Effector memory CD4-positive, alpha-beta T cell (primary cell): ENCODE measurements at regions not wholly inside any gene's neighbourhood (a gene's known extent, or its start where the extent isn't known, plus 50 kb on each side); places are given as distances from the start of the nearest gene placed in this dataset.

Experiments
- DNase-seq, 3 donors: peaks; one replicate each; pipeline ENCODE4 v3.0.0-alpha.2; 2020
- H3K27ac ChIP-seq: 2 replicates; pipeline ENCODE4 v1.7.0; 2013; ENCODE audit warnings: mild to moderate bottlenecking, low read length, moderate library complexity; ENCODE audit not compliant: insufficient read depth, poor library complexity, severe bottlenecking
- H3K27me3 ChIP-seq: replicated peaks from 2 replicates; pipeline ENCODE4 v1.7.0; 2013; ENCODE audit warnings: mild to moderate bottlenecking, low read length; ENCODE audit not compliant: insufficient read depth, control insufficient read depth, poor library complexity, severe bottlenecking
- H3K36me3 ChIP-seq: 2 replicates; pipeline ENCODE4 v1.7.0; 2013; ENCODE audit warnings: mild to moderate bottlenecking, low read length, moderate library complexity; ENCODE audit not compliant: control insufficient read depth, insufficient read depth
- H3K4me1 ChIP-seq: 2 replicates; pipeline ENCODE4 v1.7.0; 2013; ENCODE audit warnings: low read length, mild to moderate bottlenecking; ENCODE audit not compliant: control insufficient read depth, insufficient read depth, poor library complexity, severe bottlenecking
- H3K4me3 ChIP-seq: 2 replicates; pipeline ENCODE4 v1.7.0; 2013; ENCODE audit warnings: low read length, low read depth, mild to moderate bottlenecking; ENCODE audit not compliant: insufficient read depth, poor library complexity, severe bottlenecking
- H3K9me3 ChIP-seq: 2 replicates; pipeline ENCODE4 v1.7.0; 2013; ENCODE audit warnings: mild to moderate bottlenecking, low read length, moderate library complexity; ENCODE audit not compliant: control insufficient read depth

DNA sequence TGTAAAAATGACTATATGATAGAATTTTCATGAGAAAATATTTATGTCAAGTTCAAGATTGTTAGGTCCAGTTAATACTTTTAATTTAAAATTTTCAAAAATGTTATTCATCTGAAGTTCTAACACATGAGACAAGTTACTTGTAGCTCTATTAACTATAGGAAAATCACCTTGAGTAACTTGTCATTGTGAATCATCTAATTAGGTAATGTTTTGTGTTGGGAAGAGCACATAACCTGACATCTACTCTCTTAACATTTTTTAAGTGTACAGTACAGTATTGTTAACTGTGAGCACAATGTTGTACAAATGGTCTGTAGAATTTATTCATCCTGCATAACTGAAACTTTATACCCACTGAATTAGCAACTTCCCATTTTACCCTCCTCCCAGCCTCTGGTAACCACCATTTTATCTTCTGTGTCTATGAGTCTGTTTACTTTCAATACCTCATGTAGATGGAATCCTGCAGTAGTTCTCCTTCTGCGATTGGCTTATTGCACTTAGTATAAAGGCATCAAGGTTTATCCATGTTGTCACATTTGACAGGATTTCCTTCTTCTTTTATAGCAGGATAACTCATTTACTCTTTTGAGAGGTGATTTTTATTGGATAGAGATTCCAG is 54.6 kb downstream of the ARL4A start:
- Histone ChIP-seq H3K27me3 (no peaks in the 10 kb centered on the region), H3K36me3 (no peaks in the 10 kb centered on the region), H3K4me3 (no peak overlapping the region), H3K4me1 (no peaks in the 10 kb centered on the region), H3K9me3 (no peaks in the 10 kb centered on the region), H3K27ac (no peak overlapping the region)
- DNase-seq, result no peak

DNA sequence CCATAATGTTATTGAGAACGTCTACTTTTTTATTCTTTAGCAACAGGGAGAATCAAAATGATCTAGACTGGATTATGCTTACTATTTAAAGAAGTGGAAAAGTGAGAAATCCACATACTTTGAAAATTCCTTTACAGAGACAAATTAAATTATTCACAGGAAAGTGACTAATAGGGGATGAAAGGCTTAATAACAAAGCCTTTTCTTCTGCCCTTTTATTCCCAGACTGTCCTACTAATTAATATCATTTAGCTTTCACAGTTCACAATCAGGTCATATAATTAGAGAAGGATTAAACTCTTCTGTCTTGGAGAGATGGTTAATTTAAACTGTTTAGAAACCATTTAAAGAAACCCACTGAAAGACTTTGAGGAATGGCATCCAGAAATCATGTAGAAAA is 58.8 kb downstream of the ARL4A start:
- DNase-seq, result no peak
- no peaks in the 10 kb centered on the region for H3K36me3 ChIP-seq
- H3K27me3 ChIP-seq, result no peaks in the 10 kb centered on the region
- H3K27ac ChIP-seq, result no peak overlapping the region
- H3K4me3 ChIP-seq, result no peak overlapping the region
- H3K4me1 ChIP-seq, result no peaks in the 10 kb centered on the region
- H3K9me3 ChIP-seq, result no peaks in the 10 kb centered on the region

- Histone ChIP-seq H3K4me3 (no peak overlapping the region), H3K4me1 (no peaks in the 10 kb centered on the region), H3K27ac (no peak overlapping the region), H3K27me3 (no peaks in the 10 kb centered on the region), H3K36me3 (no peaks in the 10 kb centered on the region), H3K9me3 (no peaks in the 10 kb centered on the region)
- no peak for DNase-seq
Observed at GRCh38 chr7:12747687-12748306, 60.4 kb downstream of the ARL4A start.

GRCh38 chr7:12749069-12749468 is 61.6 kb downstream of the ARL4A start:
- DNase-seq, result no peak
- Histone ChIP-seq H3K9me3 (no peaks in the 10 kb centered on the region), H3K4me1 (no peaks in the 10 kb centered on the region), H3K27ac (no peak overlapping the region), H3K4me3 (no peak overlapping the region), H3K36me3 (no peaks in the 10 kb centered on the region), H3K27me3 (no peaks in the 10 kb centered on the region)

DNA sequence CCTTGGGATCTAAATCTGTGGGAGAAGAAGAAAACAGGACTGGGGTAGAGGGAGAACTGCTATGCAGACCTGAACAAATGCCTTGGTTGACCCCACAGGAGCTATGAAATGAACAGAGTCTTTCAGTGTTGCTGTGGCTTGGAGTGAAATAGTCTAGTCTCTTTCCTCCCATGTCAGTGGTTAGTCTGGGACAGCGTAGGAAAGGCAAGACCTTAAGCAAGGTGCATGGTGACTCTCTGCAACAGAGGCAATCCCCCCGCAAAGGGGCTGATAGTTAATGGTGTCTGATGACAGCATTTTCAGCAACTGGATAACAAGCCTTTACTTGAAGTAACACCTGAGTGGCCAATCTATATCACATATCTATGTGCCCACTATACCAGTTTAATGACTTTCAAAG is 62.3 kb downstream of the ARL4A start:
- Histone ChIP-seq H3K4me3 (no peak overlapping the region), H3K4me1 (no peaks in the 10 kb centered on the region), H3K9me3 (no peaks in the 10 kb centered on the region), H3K36me3 (no peaks in the 10 kb centered on the region), H3K27ac (no peak overlapping the region), H3K27me3 (no peaks in the 10 kb centered on the region)
- DNase-seq, result no peak

- Histone ChIP-seq H3K36me3 (no peaks in the 10 kb centered on the region), H3K9me3 (no peaks in the 10 kb centered on the region), H3K4me3 (no peak overlapping the region), H3K4me1 (no peaks in the 10 kb centered on the region), H3K27ac (no peak overlapping the region), H3K27me3 (no peaks in the 10 kb centered on the region)
- no peak for DNase-seq
Observed at GRCh38 chr7:12751764-12752163, 64.3 kb downstream of the ARL4A start.

DNA sequence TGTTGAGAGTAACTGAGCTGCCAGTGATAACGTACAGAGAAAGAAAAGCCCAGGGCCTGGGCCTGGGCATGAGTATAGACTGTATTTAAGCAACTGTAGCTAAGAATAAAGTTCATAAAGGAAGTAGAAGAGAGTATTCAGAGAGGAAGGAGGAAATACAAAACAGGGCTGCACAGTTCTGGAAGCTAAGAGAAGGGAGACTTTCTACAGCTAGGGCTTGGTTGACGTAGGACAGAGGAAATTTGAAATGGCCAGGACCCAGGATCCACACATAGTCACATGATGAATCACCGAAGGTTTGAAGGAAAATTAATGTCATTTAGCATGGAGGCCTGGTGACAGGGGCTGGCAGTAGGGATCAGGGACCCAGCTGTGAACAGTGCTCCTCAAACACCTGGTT is 66.7 kb downstream of the ARL4A start:
- Histone ChIP-seq H3K4me3 (no peak overlapping the region), H3K4me1 (no peaks in the 10 kb centered on the region), H3K27me3 (no peaks in the 10 kb centered on the region), H3K36me3 (no peaks in the 10 kb centered on the region), H3K9me3 (no peaks in the 10 kb centered on the region), H3K27ac (no peak overlapping the region)
- no peak for DNase-seq

DNA sequence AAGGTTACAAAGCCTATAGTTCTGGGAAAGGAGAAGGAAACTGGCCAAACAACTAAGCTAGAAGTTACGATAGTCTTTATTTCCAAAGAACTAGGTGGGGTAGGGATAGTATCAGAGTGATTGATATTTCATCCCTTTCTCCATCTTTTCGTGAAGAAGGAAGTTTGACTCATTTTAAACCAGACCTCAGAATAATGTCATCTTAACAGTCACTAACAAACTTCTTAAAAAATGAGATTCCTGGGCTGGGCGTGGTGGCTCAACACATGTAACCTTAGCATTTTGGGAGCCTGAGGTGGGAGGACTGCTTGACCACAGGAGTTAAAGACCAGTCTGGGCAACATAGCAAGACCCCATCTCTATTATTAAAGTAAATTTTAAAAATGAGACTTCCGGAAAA is 69.4 kb downstream of the ARL4A start:
- no peak overlapping the region for H3K27ac ChIP-seq
- no peak for DNase-seq

GRCh38 chr7:12757443-12757842 is 70.0 kb downstream of the ARL4A start:
- DNase-seq, result no peak
- Histone ChIP-seq H3K27me3 (no peaks in the 10 kb centered on the region), H3K27ac (no peak overlapping the region), H3K4me3 (no peak overlapping the region), H3K36me3 (no peaks in the 10 kb centered on the region), H3K9me3 (no peaks in the 10 kb centered on the region), H3K4me1 (no peaks in the 10 kb centered on the region)

More for the DNA sequence above, 69.4 kb downstream of the ARL4A start:
- no peaks in the 10 kb centered on the region for H3K9me3 ChIP-seq
- H3K4me3 ChIP-seq, result no peak overlapping the region
- H3K36me3 ChIP-seq, result no peaks in the 10 kb centered on the region
- no peaks in the 10 kb centered on the region for H3K4me1 ChIP-seq
- H3K27me3 ChIP-seq, result no peaks in the 10 kb centered on the region

- no peak for DNase-seq
Observed at GRCh38 chr7:12759151-12759550, 71.7 kb downstream of the ARL4A start.

More at GRCh38 chr7:12759151-12759550, 71.7 kb downstream of the ARL4A start:
- H3K4me1 ChIP-seq, result no peaks in the 10 kb centered on the region
- no peaks in the 10 kb centered on the region for H3K9me3 ChIP-seq
- no peak overlapping the region for H3K4me3 ChIP-seq
- no peaks in the 10 kb centered on the region for H3K27me3 ChIP-seq
- no peaks in the 10 kb centered on the region for H3K36me3 ChIP-seq
- no peak overlapping the region for H3K27ac ChIP-seq
